ENCODE measurements at regions not wholly inside any gene's neighbourhood (a gene's known extent, or its start where the extent isn't known, plus 50 kb on each side); places are given as distances from the start of the nearest gene placed in this dataset.

GRCh38 chr3:174685796-174686195 lies 173.3 kb upstream of the NAALADL2 start:
- TF ChIP-seq YY1 (IDR thresholded peaks at IDR 0.05; ENCODE audit: low read depth) (no peak), JUND (IDR thresholded peaks at IDR 0.05) (no peak), CTCF (IDR thresholded peaks at IDR 0.05) (no peak)
